ENCODE measurements at regions not wholly inside any gene's neighbourhood (a gene's known extent, or its start where the extent isn't known, plus 50 kb on each side); places are given as distances from the start of the nearest gene placed in this dataset.

- Histone ChIP-seq H3K4me1 (ENCODE audit: insufficient read depth, low read length) (no peaks in the 10 kb centered on the region), H3K9me3 (ENCODE audit: control insufficient read depth in 1 of 2, insufficient read depth in 1 of 2, low read length in 2 of 2) (no peaks in the 10 kb centered on the region), H3K4me3 (ENCODE audit: low read length) (no peak overlapping the region), H3K36me3 (ENCODE audit: insufficient read depth, low read length) (no peaks in the 10 kb centered on the region), H3K27me3 (ENCODE audit: control insufficient read depth in 1 of 2, insufficient read depth in 2 of 2, low read length in 2 of 2) (no peaks in the 10 kb centered on the region), H3K27ac (ENCODE audit: low read depth in 1 of 2, low read length in 2 of 2) (no peak overlapping the region)
- Mint-ChIP-seq H3K9me3 (peaks cover 5% of the 10 kb centered on the region), H3K27me3 (no peaks in the 10 kb centered on the region), H3K4me1 (ENCODE audit: low read depth) (no peaks in the 10 kb centered on the region), H3K27ac (no peak overlapping the region), H3K36me3 (ENCODE audit: low read depth) (no peaks in the 10 kb centered on the region), H3K4me3 (no peak overlapping the region)
- POLR2A ChIA-PET, result no interaction called here
- ATAC-seq (ENCODE audit: poor library complexity), result no peak
- CTCF ChIA-PET, result no interaction called here
- no peak for TF ChIP-seq CTCF (IDR thresholded peaks at IDR 0.05)
- intact Hi-C loops (cut with DNase I, micrococcal nuclease), result no loop called here
- DNase-seq, result no peak
Measured at GRCh38 chr16:52309446-52310416, 237.2 kb downstream of the TOX3 start.

DNA sequence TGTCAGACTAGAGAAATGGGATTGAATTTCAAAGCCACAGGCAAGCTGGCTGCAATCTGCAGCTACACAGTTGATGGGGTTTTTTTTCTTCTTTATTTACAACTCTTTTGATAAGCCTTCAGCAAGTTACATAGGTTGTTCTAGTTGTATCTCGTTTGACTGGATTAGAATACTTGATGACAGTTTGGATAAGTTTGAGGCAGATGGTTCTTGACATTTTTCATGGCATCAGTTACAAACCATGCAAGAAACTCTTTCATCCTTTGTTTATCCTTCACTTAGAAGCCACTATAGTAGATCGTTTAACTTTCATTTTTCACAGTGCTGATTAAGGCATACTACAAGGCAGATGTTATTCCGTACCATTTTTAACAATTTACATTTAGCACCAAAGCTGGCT, 238.9 kb downstream of the TOX3 start:
- no peaks in the 10 kb centered on the region for H3K27me3 Mint-ChIP-seq

DNA sequence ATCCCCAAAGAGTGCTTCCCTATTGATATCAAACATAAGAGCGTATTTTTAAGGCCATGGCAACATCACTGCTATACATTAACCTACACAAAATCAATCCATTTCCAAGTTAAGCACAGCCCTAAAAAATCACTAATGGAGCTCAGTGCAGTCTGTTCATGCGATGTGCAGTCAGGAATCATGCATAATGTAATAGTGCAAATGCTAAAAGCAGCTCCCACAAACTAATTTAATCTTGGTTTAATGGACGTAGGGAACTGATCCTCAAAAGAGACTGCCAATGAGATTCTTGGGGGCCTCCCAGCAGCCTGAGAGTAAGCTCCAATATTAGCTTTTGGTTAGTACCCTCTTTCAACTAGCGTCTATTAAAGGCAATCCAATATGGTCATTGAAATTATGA, 245.9 kb downstream of the TOX3 start:
- no peaks in the 10 kb centered on the region for H3K4me1 Mint-ChIP-seq (ENCODE audit: low read depth)
- H3K4me3 Mint-ChIP-seq, result no peak overlapping the region
- no peaks in the 10 kb centered on the region for H3K36me3 ChIP-seq (ENCODE audit: insufficient read depth, low read length)
- H3K9me3 ChIP-seq (ENCODE audit: control insufficient read depth in 1 of 2, insufficient read depth in 1 of 2, low read length in 2 of 2), result no peaks in the 10 kb centered on the region
- DNase-seq (no peak), ATAC-seq (ENCODE audit: poor library complexity) (no peak)
- TF ChIP-seq CTCF (IDR thresholded peaks at IDR 0.05), result no peak
- H3K27ac ChIP-seq (ENCODE audit: low read depth in 1 of 2, low read length in 2 of 2), result no peak overlapping the region
- H3K36me3 Mint-ChIP-seq (ENCODE audit: low read depth), result no peaks in the 10 kb centered on the region
- intact Hi-C loops (cut with DNase I, micrococcal nuclease), result no loop called here
- no peaks in the 10 kb centered on the region for H3K27me3 ChIP-seq (ENCODE audit: control insufficient read depth in 1 of 2, insufficient read depth in 2 of 2, low read length in 2 of 2)
- CTCF ChIA-PET, result no interaction called here
- POLR2A ChIA-PET, result no interaction called here
- no peak overlapping the region for H3K4me3 ChIP-seq (ENCODE audit: low read length)
- no peaks in the 10 kb centered on the region for H3K4me1 ChIP-seq (ENCODE audit: insufficient read depth, low read length)
- peaks cover 5% of the 10 kb centered on the region for H3K9me3 Mint-ChIP-seq
- no peaks in the 10 kb centered on the region for H3K27me3 Mint-ChIP-seq
- no peak overlapping the region for H3K27ac Mint-ChIP-seq

More for the DNA sequence above, 238.9 kb downstream of the TOX3 start:
- Mint-ChIP-seq H3K4me1 (ENCODE audit: low read depth) (no peaks in the 10 kb centered on the region), H3K4me3 (no peak overlapping the region), H3K27ac (no peak overlapping the region), H3K36me3 (ENCODE audit: low read depth) (no peaks in the 10 kb centered on the region), H3K9me3 (peaks cover 3% of the 10 kb centered on the region)
- H3K4me3 ChIP-seq (ENCODE audit: low read length), result no peak overlapping the region
- no peak for TF ChIP-seq CTCF (IDR thresholded peaks at IDR 0.05)
- ChIA-PET CTCF (no interaction called here), POLR2A (no interaction called here)
- H3K27ac ChIP-seq (ENCODE audit: low read depth in 1 of 2, low read length in 2 of 2), result no peak overlapping the region
- no peaks in the 10 kb centered on the region for H3K4me1 ChIP-seq (ENCODE audit: insufficient read depth, low read length)
- no peaks in the 10 kb centered on the region for H3K9me3 ChIP-seq (ENCODE audit: control insufficient read depth in 1 of 2, insufficient read depth in 1 of 2, low read length in 2 of 2)
- ATAC-seq (ENCODE audit: poor library complexity), result no peak
- H3K27me3 ChIP-seq (ENCODE audit: control insufficient read depth in 1 of 2, insufficient read depth in 2 of 2, low read length in 2 of 2), result no peaks in the 10 kb centered on the region
- H3K36me3 ChIP-seq (ENCODE audit: insufficient read depth, low read length), result no peaks in the 10 kb centered on the region
- intact Hi-C loops (cut with DNase I, micrococcal nuclease), result no loop called here
- DNase-seq, result no peak
